Stimulated activated CD8-positive, alpha-beta memory T cell treated with anti-CD3 and anti-CD28 coated beads, Interleukin-2, amount 100 ng/mL, for 48 hours (primary cell): ENCODE measurements at regions not wholly inside any gene's neighbourhood (a gene's known extent, or its start where the extent isn't known, plus 50 kb on each side); places are given as distances from the start of the nearest gene placed in this dataset.
"Not testable (repeated sequence)": the region's sequence is repeated elsewhere in the genome, so short reads cannot be mapped to it uniquely, and the experiment has no call there.

Experiments
- DNase-seq, 2 donors: peaks; one replicate each; pipeline ENCODE4 v3.0.0-alpha.2; 2020; ENCODE audit warnings: low read depth in 2 of 2

DNA sequence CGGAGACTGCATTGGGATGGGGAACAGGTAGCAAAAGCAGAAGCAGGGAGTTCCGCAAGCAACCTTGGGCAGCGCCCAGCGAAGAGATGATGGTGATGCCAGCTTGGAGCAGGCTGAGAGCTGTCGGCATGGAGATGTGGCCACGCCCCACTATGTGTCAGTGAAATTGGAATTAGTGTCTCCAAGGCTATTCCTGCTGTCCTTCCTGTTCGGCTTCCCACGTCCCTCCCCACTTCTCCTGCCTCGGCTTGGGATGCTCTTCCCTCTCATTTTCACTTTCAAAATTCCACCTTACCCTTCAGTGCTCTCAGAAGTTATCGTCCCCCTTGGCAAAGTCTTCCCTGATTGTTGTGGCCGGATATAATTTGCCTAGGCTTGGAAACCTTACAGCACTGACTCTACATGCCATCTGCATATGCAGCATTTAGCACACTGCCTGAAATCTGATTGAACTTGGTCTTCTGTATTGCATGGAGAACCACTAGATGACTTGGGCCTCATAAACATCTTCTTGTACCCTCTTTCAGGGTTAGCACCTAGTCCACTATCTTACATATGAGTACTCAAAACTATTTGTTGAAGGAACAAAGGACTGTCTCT is 270.7 kb upstream of the RUNX1 start:
- no peak for DNase-seq

GRCh38 chr21:35316933-35317332 is 267.8 kb upstream of the RUNX1 start:
- DNase-seq, result no peak

- DNase-seq, result no peak
These were observed 267.4 kb upstream of the RUNX1 start for GRCh38 chr21:35316456-35316855.

GRCh38 chr21:35314857-35315582 is 265.9 kb upstream of the RUNX1 start:
- no peak for DNase-seq

- no peak for DNase-seq
These were observed 262.9 kb upstream of the RUNX1 start for GRCh38 chr21:35311985-35312384.

- no peak for DNase-seq
These were observed 260.2 kb upstream of the RUNX1 start for GRCh38 chr21:35309316-35309715.

- DNase-seq, result no peak
These were observed 254.0 kb upstream of the RUNX1 start for GRCh38 chr21:35303085-35303484.

- no peak for DNase-seq
These were observed 249.7 kb upstream of the RUNX1 start for GRCh38 chr21:35298757-35299156.

- DNase-seq, result no peak
These were observed 248.6 kb upstream of the RUNX1 start for GRCh38 chr21:35297665-35298064.

GRCh38 chr21:35294231-35294898 is 245.3 kb upstream of the RUNX1 start:
- no peak for DNase-seq

- no peak for DNase-seq
These were observed 243.0 kb upstream of the RUNX1 start for GRCh38 chr21:35291973-35292627.

DNA sequence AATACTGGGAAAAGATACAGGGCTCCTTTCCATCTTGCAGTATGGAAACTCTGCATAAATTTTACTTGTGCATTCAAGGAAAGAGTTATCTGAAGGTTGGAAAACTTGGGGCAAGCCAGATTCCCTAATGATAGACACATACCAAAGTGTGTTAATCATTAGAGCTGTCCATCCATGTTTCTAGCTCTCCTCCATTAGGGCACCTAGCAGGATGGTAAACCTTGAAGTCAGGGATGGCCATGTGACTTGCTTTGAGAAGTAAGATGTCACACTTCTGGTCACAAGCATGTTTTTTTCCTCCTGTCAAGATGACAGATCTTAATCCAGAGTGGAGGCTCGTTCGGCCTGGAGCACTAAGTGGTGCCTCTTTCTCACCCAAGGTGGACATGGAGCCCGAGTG is 241.9 kb upstream of the RUNX1 start:
- no peak for DNase-seq

GRCh38 chr21:35288238-35288637 is 239.1 kb upstream of the RUNX1 start:
- DNase-seq, result no peak

GRCh38 chr21:35284199-35284598 is 235.1 kb upstream of the RUNX1 start:
- no peak for DNase-seq

DNA sequence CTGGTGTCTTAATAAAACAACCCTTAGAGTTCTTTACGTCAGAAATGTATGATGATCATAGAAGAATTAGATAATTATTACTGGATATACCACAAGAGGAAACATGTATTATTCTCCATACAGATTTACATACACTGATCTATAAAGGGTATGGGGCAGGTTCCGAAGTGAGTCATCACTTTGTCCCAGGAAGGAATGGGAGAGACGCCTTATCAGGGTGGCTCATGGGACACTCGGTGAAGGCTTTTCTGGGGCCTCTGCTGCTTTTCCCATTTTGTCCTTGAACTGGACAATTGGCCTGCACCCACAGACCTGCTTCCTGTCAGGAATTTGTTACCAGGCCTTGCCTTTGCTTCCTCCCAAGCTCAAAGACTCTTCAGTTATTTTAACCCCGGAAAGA is 233.8 kb upstream of the RUNX1 start:
- DNase-seq, result no peak

GRCh38 chr21:35281956-35282355 is 232.9 kb upstream of the RUNX1 start:
- DNase-seq, result no peak

DNA sequence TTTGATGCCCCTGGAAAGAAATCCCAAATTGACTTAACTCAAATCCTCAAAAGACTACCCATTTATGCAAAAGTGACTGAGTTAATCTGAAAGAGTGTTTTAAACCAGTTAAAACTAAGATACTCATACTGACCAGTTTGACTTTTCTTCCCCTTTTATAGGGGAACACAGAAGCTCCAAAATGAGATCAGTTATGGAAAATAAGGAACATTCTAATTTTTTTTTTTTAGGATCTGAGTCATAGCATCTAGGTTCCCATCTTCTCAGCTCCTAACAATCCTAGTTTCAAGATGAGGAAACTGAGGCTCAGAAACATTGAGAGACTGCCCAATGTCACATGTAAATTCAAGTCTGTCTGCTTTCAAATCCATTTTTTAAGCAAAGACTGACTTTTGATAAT is 231.1 kb upstream of the RUNX1 start:
- no peak for DNase-seq

DNA sequence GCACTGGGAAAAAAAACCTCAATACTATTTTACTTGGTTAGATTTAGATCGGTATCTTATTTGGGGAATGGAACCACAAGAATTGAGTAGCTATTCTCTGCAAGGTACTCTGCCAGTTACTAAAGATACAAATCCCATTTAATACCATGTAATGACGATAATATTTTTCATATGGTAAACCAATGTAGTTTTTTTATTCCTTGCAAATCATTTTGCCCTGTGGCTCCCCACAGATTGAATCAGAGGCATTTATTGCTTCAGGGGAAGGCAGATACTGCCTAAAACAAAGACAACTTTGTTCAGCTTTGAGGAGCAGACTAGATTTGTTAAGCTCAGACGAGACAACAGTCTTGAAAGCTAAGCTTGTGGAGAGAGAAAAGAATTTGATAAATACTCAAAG is 226.7 kb upstream of the RUNX1 start:
- DNase-seq, result no peak

DNA sequence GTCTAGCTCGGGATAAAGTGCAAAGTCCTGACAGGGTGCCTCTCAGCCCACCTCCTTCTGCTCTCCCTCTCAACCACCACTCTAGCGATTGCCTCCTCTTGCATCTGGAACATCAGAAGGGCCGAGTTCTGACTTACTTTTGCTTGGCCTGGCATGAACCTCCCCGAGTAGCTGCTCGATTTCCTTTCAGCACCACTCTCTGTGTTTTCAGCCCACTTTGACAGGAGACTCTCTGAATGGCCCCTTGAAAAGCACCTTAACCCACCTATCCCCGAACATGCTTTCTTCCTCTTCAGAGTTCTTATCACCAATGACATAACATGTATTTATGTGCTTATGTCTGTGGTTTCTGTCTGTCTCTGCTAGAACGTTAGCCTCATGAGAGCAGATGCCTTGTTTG is 225.8 kb upstream of the RUNX1 start:
- DNase-seq, result no peak

GRCh38 chr21:35274090-35274489 is 225.0 kb upstream of the RUNX1 start:
- no peak for DNase-seq

DNA sequence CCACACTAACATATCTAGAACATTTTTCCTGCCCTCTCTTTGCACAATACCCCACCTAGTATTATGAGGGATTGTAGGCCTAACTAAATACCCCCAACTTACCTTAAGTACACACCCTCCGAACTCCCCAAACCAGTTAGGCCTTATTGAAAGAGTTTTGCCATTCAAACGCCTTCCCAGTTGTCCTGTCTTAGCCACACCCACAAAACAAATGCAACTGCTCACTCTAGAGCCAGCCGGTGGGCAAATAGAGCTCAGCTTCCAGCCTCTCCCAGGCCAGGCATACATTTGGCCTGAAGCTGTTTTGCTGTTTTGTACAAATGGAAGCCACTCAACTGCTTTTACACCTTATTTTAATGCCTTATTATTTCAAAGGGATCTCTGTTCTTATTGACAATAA is 224.2 kb upstream of the RUNX1 start:
- no peak for DNase-seq

GRCh38 chr21:35271344-35272118 is 222.4 kb upstream of the RUNX1 start:
- not testable (repeated sequence) for DNase-seq
